ENCODE measurements at regions not wholly inside any gene's neighbourhood (a gene's known extent, or its start where the extent isn't known, plus 50 kb on each side); places are given as distances from the start of the nearest gene placed in this dataset.

- H3K4me3 ChIP-seq (ENCODE audit: low read depth, low read length): no peak overlapping the region
- no peak for TF ChIP-seq CTCF (IDR thresholded peaks at IDR 0.05; ENCODE audit: low read depth, low read length)
Observed at GRCh38 chr2:215882689-215883088, 130.7 kb downstream of the MREG start.

- no peak for TF ChIP-seq CTCF (IDR thresholded peaks at IDR 0.05; ENCODE audit: low read depth, low read length)
- no peak overlapping the region for H3K4me3 ChIP-seq (ENCODE audit: low read depth, low read length)
Observed at GRCh38 chr2:215881582-215881981, 131.8 kb downstream of the MREG start.

GRCh38 chr2:215880970-215881369 is 132.4 kb downstream of the MREG start:
- TF ChIP-seq CTCF (IDR thresholded peaks at IDR 0.05; ENCODE audit: low read depth, low read length): no peak

GRCh38 chr2:215879977-215880940 is 133.1 kb downstream of the MREG start:
- no peak for TF ChIP-seq CTCF (IDR thresholded peaks at IDR 0.05; ENCODE audit: low read depth, low read length)
- H3K4me3 ChIP-seq (ENCODE audit: low read depth, low read length): no peak overlapping the region

More at GRCh38 chr2:215880970-215881369, 132.4 kb downstream of the MREG start:
- H3K4me3 ChIP-seq (ENCODE audit: low read depth, low read length): no peak overlapping the region

- no peak for TF ChIP-seq CTCF (IDR thresholded peaks at IDR 0.05; ENCODE audit: low read depth, low read length)
Observed at GRCh38 chr2:215879331-215879730, 134.0 kb downstream of the MREG start.

GRCh38 chr2:215878476-215879063 is 134.8 kb downstream of the MREG start:
- no peak for TF ChIP-seq CTCF (IDR thresholded peaks at IDR 0.05; ENCODE audit: low read depth, low read length)
- H3K4me3 ChIP-seq (ENCODE audit: low read depth, low read length): no peak overlapping the region

More at GRCh38 chr2:215879331-215879730, 134.0 kb downstream of the MREG start:
- no peak overlapping the region for H3K4me3 ChIP-seq (ENCODE audit: low read depth, low read length)

- TF ChIP-seq CTCF (IDR thresholded peaks at IDR 0.05; ENCODE audit: low read depth, low read length): no peak
- H3K4me3 ChIP-seq (ENCODE audit: low read depth, low read length): no peak overlapping the region
Observed at GRCh38 chr2:215876937-215877238, 136.5 kb downstream of the MREG start.

Data from WI38 (cell line).